WTC11 (cell line): ENCODE measurements at regions not wholly inside any gene's neighbourhood (a gene's known extent, or its start where the extent isn't known, plus 50 kb on each side); places are given as distances from the start of the nearest gene placed in this dataset.

ENCODE experiments used
- ATAC-seq: fragments of 200-7000 bp; cut with Tn5 transposase; 2 replicates; pipeline ENCODE4 v1.10.0; 2021; ENCODE audit warnings: mild to moderate bottlenecking, moderate library complexity
- CTCF ChIA-PET: fragments of 300-600 bp; sonication (Branson Sonifier 250); formaldehyde crosslinking; loops from one replicate; lab custom pipeline; 2021; ENCODE audit warnings: antibody characterized with exemption; lab: Charles Lee
- POLR2A ChIA-PET: fragments of 350-600 bp; sonication (Branson Sonifier 250); formaldehyde crosslinking; loops from one replicate; lab custom pipeline; 2021; ENCODE audit warnings: antibody characterized with exemption; lab: Charles Lee
- DNase-seq: peaks from one replicate; pipeline ENCODE4 v3.0.0; 2021; ENCODE audit warnings: low spot score
- H3K27ac Mint-ChIP-seq: 2 replicates; pipeline ENCODE4 v1.8.0; 2021; ENCODE audit warnings: mixed read lengths
- H3K27me3 Mint-ChIP-seq: 2 replicates; pipeline ENCODE4 v1.8.0; 2021; ENCODE audit warnings: low read depth, mild to moderate bottlenecking, moderate library complexity, mixed read lengths
- H3K36me3 Mint-ChIP-seq: 2 replicates; pipeline ENCODE4 v1.8.0; 2021; ENCODE audit warnings: mixed read lengths
- H3K4me1 Mint-ChIP-seq: 2 replicates; pipeline ENCODE4 v1.8.0; 2022; ENCODE audit warnings: mixed read lengths
- H3K4me3 Mint-ChIP-seq: 2 replicates; pipeline ENCODE4 v1.8.0; 2021; ENCODE audit warnings: mild to moderate bottlenecking, moderate library complexity, mixed read lengths
- H3K9me3 Mint-ChIP-seq: 2 replicates; pipeline ENCODE4 v1.8.0; 2021; ENCODE audit warnings: mixed read lengths
- ELF4 ChIP-seq: sonication (generic); formaldehyde crosslinking; IDR thresholded peaks from 2 replicates; pipeline ENCODE4 v1.8.1; 2022; ENCODE audit warnings: low read depth, mild to moderate bottlenecking, moderate library complexity, missing genetic modification reagents
- EMX1 ChIP-seq: fragments of 250-450 bp; sonication (Bioruptor Pico); IDR thresholded peaks from 2 replicates; pipeline ENCODE4 v1.8.0; 2021; ENCODE audit warnings: mild to moderate bottlenecking
- FOXJ3 ChIP-seq: sonication (generic); formaldehyde crosslinking; IDR thresholded peaks from 2 replicates; pipeline ENCODE4 v1.9.0; 2021; ENCODE audit warnings: missing genetic modification reagents, mild to moderate bottlenecking, borderline replicate concordance
- FOXP1 ChIP-seq: sonication (generic); formaldehyde crosslinking; IDR thresholded peaks from 2 replicates; pipeline ENCODE4 v1.8.0; 2022; ENCODE audit warnings: missing genetic modification reagents, mild to moderate bottlenecking, moderate library complexity, borderline replicate concordance
- JAZF1 ChIP-seq: fragments of 250-450 bp; sonication (Bioruptor Pico); IDR thresholded peaks from 2 replicates; pipeline ENCODE4 v1.9.0; 2021; ENCODE audit warnings: moderate library complexity, mild to moderate bottlenecking, inconsistent platforms
- KAT7 ChIP-seq: sonication (generic); formaldehyde crosslinking; IDR thresholded peaks from 2 replicates; pipeline ENCODE4 v1.8.1; 2023; ENCODE audit warnings: missing genetic modification reagents, mild to moderate bottlenecking, borderline replicate concordance
- MXD4 ChIP-seq: fragments of 250-450 bp; sonication (Bioruptor Pico); IDR thresholded peaks from 2 replicates; pipeline ENCODE4 v1.8.0; 2021; ENCODE audit warnings: mild to moderate bottlenecking, moderate library complexity, borderline replicate concordance
- SMAD3 ChIP-seq: sonication (generic); formaldehyde crosslinking; IDR thresholded peaks from 2 replicates; pipeline ENCODE4 v1.8.0; 2022; ENCODE audit warnings: missing genetic modification reagents, mild to moderate bottlenecking, borderline replicate concordance
- ZNF219 ChIP-seq: sonication (generic); formaldehyde crosslinking; IDR thresholded peaks from 2 replicates; pipeline ENCODE4 v1.8.0; 2023; ENCODE audit warnings: missing genetic modification reagents, mild to moderate bottlenecking, borderline replicate concordance
- ZNF416 ChIP-seq: fragments of 250-450 bp; sonication (Bioruptor Pico); IDR thresholded peaks from 2 replicates; pipeline ENCODE4 v1.9.0; 2021; ENCODE audit warnings: mild to moderate bottlenecking, inconsistent platforms
- ZNF423 ChIP-seq: fragments of 250-450 bp; sonication (Bioruptor Pico); IDR thresholded peaks from 2 replicates; pipeline ENCODE4 v2.1.2; 2022; ENCODE audit warnings: mild to moderate bottlenecking, moderate library complexity
- ZNF671 ChIP-seq: fragments of 250-450 bp; sonication (Bioruptor Pico); IDR thresholded peaks from 2 replicates; pipeline ENCODE4 v1.8.0; 2021; ENCODE audit warnings: mild to moderate bottlenecking
- TF ChIP-seq, protein P1 (sequence below): sonication (generic); formaldehyde crosslinking; IDR thresholded peaks from 2 replicates; pipeline ENCODE4 v1.8.1; 2022; ENCODE audit warnings: missing genetic modification reagents, borderline replicate concordance
- TF ChIP-seq, protein P2 (sequence below): sonication (generic); formaldehyde crosslinking; IDR thresholded peaks from 2 replicates; pipeline ENCODE4 v1.8.1; 2023; ENCODE audit warnings: mild to moderate bottlenecking, missing genetic modification reagents, moderate library complexity
- TF ChIP-seq, protein P3 (sequence below): sonication (generic); formaldehyde crosslinking; IDR thresholded peaks from 2 replicates; pipeline ENCODE4 v1.8.0; 2022; ENCODE audit warnings: mild to moderate bottlenecking, missing genetic modification reagents
- TF ChIP-seq, protein P4 (sequence below): sonication (generic); formaldehyde crosslinking; IDR thresholded peaks from 2 replicates; pipeline ENCODE4 v1.8.0; 2022; ENCODE audit warnings: mild to moderate bottlenecking, missing genetic modification reagents
- TF ChIP-seq, protein P5 (sequence below): sonication (generic); formaldehyde crosslinking; IDR thresholded peaks from 2 replicates; pipeline ENCODE4 v1.8.0; 2023; ENCODE audit warnings: missing genetic modification reagents, mild to moderate bottlenecking, borderline replicate concordance
- TF ChIP-seq, protein P6 (sequence below): sonication (generic); formaldehyde crosslinking; IDR thresholded peaks from 2 replicates; pipeline ENCODE4 v1.8.1; 2023; ENCODE audit warnings: mild to moderate bottlenecking, missing genetic modification reagents, moderate library complexity
- TF ChIP-seq, protein P7 (sequence below): fragments of 250-450 bp; sonication (Bioruptor Pico); IDR thresholded peaks from 2 replicates; pipeline ENCODE4 v2.1.2; 2022; ENCODE audit warnings: mild to moderate bottlenecking, moderate library complexity

DNA sequence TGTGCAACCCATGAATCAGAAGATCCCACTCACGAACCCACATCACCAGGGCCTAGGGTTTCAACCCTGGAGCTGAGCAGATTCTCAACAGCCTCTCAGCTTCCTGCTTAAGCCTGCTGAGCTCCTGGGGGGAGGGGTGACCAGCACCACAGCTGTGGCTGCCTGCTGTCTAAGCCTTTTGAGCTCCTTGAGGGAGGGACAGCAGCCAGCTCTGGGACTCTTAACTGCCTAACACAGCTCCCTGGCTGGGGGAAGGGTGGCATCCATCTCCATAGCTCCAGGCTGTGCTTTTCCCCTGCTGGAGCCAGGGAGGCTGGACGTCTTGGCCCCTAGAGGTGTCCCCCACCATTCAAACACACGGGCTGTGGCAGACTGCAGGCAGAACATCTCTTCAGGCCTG lies 250.3 kb downstream of the DMAC1 start:
- Mint-ChIP-seq H3K9me3 (peaks cover 12% of the 10 kb centered on the region), H3K27ac (no peak overlapping the region), H3K36me3 (no peaks in the 10 kb centered on the region), H3K4me3 (no peak overlapping the region), H3K4me1 (peaks cover 10% of the 10 kb centered on the region), H3K27me3 (no peaks in the 10 kb centered on the region)
- ChIA-PET POLR2A (no interaction called here), CTCF (interaction anchor here (0.8 to 1.1 kb wide), 3 partner anchors 12 to 147 kb away, joined by 3 read pairs; no protein-coding TSS in a partner anchor)
- TF ChIP-seq, protein P1, sequence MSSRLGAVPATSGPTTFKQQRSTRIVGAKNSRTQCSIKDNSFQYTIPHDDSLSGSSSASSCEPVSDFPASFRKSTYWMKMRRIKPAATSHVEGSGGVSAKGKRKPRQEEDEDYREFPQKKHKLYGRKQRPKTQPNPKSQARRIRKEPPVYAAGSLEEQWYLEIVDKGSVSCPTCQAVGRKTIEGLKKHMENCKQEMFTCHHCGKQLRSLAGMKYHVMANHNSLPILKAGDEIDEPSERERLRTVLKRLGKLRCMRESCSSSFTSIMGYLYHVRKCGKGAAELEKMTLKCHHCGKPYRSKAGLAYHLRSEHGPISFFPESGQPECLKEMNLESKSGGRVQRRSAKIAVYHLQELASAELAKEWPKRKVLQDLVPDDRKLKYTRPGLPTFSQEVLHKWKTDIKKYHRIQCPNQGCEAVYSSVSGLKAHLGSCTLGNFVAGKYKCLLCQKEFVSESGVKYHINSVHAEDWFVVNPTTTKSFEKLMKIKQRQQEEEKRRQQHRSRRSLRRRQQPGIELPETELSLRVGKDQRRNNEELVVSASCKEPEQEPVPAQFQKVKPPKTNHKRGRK (CRISPR knock-in tag), result no peak
- TF ChIP-seq ZNF423 (CRISPR knock-in tag) (peak; percentile 58; the same call in 1 of the 2 replicates), FOXJ3 (CRISPR knock-in tag) (no peak)
- TF ChIP-seq, protein P2, sequence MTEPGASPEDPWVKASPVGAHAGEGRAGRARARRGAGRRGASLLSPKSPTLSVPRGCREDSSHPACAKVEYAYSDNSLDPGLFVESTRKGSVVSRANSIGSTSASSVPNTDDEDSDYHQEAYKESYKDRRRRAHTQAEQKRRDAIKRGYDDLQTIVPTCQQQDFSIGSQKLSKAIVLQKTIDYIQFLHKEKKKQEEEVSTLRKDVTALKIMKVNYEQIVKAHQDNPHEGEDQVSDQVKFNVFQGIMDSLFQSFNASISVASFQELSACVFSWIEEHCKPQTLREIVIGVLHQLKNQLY (CRISPR knock-in tag), result no peak
- ATAC-seq (peak; percentile 91), DNase-seq (peak; percentile 49)

DNA sequence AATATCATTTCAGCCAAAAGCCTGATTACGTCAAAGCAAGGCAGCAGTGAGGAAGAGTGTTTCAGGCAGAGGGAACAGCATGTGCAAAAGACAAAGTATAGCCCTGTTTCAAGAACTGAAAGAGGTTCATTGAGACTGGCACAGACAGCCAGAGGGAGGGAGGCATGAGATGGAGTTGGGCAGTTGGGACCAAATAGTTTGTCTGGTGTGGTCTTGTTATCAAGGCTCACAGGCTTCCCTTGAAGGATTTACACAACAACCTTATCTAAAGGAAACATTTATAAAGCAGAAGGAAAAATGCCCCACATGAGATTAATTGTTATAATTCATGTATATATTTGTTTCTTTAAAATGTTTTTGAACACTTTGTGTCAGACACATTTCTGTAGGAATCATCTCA lies 253.3 kb downstream of the DMAC1 start:
- Mint-ChIP-seq H3K27ac (no peak overlapping the region), H3K36me3 (no peaks in the 10 kb centered on the region), H3K4me3 (no peak overlapping the region)

DNA sequence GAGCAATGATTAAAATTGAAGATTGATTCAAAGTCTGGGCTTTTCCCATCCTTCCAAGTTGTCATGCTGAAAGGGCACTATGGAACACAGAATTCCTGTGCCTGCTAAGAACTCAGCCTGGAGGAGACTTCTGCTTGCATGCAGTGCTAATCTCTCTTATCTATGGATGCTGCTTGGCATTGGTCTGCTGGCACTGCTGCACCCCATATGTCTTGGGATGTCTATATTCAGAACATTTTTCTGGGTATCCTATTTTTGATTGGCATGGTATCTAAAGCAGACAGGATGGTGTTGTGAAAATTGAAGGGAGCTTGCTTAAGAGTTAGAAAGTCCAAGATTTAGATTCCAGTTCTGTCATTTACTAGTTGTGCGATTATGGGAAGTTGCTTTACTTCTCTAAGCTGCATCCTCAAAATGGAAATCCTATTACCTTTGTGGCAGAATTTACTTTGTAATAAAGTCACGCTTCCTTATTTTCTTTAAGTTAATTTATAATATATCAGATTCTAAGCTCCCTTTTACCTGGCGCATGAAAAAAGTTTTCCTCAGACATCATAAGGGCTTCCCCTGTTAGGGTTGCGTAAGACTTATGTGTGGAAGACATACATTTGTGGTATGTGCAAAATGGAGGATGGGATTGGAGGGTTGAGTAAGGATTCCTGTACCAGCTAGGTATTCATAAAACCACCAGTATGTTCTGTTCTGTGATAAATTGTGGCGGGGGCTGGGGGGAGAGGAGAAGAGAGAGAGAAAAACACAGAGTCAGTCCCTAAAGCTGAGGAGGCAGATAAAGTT lies 254.0 kb downstream of the DMAC1 start:
- TF ChIP-seq, protein P3, sequence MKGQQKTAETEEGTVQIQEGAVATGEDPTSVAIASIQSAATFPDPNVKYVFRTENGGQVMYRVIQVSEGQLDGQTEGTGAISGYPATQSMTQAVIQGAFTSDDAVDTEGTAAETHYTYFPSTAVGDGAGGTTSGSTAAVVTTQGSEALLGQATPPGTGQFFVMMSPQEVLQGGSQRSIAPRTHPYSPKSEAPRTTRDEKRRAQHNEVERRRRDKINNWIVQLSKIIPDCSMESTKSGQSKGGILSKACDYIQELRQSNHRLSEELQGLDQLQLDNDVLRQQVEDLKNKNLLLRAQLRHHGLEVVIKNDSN (CRISPR knock-in tag), result no peak
- TF ChIP-seq SMAD3 (CRISPR knock-in tag), result no peak
- TF ChIP-seq, protein P4, sequence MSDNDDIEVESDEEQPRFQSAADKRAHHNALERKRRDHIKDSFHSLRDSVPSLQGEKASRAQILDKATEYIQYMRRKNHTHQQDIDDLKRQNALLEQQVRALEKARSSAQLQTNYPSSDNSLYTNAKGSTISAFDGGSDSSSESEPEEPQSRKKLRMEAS (CRISPR knock-in tag), result no peak
- no peak for TF ChIP-seq ELF4 (CRISPR knock-in tag)
- TF ChIP-seq, protein P5, sequence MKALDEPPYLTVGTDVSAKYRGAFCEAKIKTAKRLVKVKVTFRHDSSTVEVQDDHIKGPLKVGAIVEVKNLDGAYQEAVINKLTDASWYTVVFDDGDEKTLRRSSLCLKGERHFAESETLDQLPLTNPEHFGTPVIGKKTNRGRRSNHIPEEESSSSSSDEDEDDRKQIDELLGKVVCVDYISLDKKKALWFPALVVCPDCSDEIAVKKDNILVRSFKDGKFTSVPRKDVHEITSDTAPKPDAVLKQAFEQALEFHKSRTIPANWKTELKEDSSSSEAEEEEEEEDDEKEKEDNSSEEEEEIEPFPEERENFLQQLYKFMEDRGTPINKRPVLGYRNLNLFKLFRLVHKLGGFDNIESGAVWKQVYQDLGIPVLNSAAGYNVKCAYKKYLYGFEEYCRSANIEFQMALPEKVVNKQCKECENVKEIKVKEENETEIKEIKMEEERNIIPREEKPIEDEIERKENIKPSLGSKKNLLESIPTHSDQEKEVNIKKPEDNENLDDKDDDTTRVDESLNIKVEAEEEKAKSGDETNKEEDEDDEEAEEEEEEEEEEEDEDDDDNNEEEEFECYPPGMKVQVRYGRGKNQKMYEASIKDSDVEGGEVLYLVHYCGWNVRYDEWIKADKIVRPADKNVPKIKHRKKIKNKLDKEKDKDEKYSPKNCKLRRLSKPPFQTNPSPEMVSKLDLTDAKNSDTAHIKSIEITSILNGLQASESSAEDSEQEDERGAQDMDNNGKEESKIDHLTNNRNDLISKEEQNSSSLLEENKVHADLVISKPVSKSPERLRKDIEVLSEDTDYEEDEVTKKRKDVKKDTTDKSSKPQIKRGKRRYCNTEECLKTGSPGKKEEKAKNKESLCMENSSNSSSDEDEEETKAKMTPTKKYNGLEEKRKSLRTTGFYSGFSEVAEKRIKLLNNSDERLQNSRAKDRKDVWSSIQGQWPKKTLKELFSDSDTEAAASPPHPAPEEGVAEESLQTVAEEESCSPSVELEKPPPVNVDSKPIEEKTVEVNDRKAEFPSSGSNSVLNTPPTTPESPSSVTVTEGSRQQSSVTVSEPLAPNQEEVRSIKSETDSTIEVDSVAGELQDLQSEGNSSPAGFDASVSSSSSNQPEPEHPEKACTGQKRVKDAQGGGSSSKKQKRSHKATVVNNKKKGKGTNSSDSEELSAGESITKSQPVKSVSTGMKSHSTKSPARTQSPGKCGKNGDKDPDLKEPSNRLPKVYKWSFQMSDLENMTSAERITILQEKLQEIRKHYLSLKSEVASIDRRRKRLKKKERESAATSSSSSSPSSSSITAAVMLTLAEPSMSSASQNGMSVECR (CRISPR knock-in tag), result no peak
- no peak for TF ChIP-seq KAT7 (CRISPR knock-in tag)
- TF ChIP-seq JAZF1, result no peak
- no peak for TF ChIP-seq ZNF219 (CRISPR knock-in tag)
- TF ChIP-seq, protein P6, sequence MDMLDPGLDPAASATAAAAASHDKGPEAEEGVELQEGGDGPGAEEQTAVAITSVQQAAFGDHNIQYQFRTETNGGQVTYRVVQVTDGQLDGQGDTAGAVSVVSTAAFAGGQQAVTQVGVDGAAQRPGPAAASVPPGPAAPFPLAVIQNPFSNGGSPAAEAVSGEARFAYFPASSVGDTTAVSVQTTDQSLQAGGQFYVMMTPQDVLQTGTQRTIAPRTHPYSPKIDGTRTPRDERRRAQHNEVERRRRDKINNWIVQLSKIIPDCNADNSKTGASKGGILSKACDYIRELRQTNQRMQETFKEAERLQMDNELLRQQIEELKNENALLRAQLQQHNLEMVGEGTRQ (CRISPR knock-in tag), result no peak
- no peak for TF ChIP-seq MXD4 (CRISPR knock-in tag)
- TF ChIP-seq ZNF671 (CRISPR knock-in tag), result no peak
- Mint-ChIP-seq H3K4me1 (peaks cover 27% of the 10 kb centered on the region), H3K27ac (no peak overlapping the region), H3K9me3 (peaks cover 5% of the 10 kb centered on the region; the same call in 1 of the 2 replicates), H3K36me3 (no peaks in the 10 kb centered on the region), H3K4me3 (no peak overlapping the region), H3K27me3 (no peaks in the 10 kb centered on the region)
- ChIA-PET CTCF (no interaction called here), POLR2A (no interaction called here)
- no peak for ATAC-seq
- DNase-seq, result no peak

More for the DNA sequence above, 253.3 kb downstream of the DMAC1 start:
- Mint-ChIP-seq H3K4me1 (peaks cover 27% of the 10 kb centered on the region), H3K27me3 (no peaks in the 10 kb centered on the region), H3K9me3 (peaks cover 5% of the 10 kb centered on the region; the same call in 1 of the 2 replicates)
- no peak for DNase-seq
- no peak for ATAC-seq
- CTCF ChIA-PET, result no interaction called here
- POLR2A ChIA-PET, result no interaction called here
- TF ChIP-seq FOXP1 (CRISPR knock-in tag), result no peak
- TF ChIP-seq EMX1 (CRISPR knock-in tag), result no peak
- TF ChIP-seq, protein P7, sequence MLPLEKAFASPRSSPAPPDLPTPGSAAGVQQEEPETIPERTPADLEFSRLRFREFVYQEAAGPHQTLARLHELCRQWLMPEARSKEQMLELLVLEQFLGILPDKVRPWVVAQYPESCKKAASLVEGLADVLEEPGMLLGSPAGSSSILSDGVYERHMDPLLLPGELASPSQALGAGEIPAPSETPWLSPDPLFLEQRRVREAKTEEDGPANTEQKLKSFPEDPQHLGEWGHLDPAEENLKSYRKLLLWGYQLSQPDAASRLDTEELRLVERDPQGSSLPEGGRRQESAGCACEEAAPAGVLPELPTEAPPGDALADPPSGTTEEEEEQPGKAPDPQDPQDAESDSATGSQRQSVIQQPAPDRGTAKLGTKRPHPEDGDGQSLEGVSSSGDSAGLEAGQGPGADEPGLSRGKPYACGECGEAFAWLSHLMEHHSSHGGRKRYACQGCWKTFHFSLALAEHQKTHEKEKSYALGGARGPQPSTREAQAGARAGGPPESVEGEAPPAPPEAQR, result no peak
- TF ChIP-seq, protein P2 (CRISPR knock-in tag), result no peak
- no peak for TF ChIP-seq JAZF1
- TF ChIP-seq ZNF416 (CRISPR knock-in tag), result no peak
- TF ChIP-seq, all 79 proteins: peak for 0
